D721Med (cell line): ENCODE measurements at regions not wholly inside any gene's neighbourhood (a gene's known extent, or its start where the extent isn't known, plus 50 kb on each side); places are given as distances from the start of the nearest gene placed in this dataset.

ENCODE experiments used
- DNase-seq: peaks from one replicate; pipeline ENCODE4 v3.0.0; 2011; ENCODE audit warnings: low spot score; ENCODE audit not compliant: insufficient read length
- FAIRE-seq: peaks from 2 replicates; lab custom pipeline; 2011; peaks lifted over from hg19 to GRCh38; lab: Jason Lieb, UNC
- CTCF ChIP-seq: IDR thresholded peaks from 2 replicates; pipeline ENCODE4 v1.5.1; 2012; ENCODE audit warnings: mild to moderate bottlenecking, control low read depth; ENCODE audit not compliant: insufficient read depth; ENCODE audit errors: missing control alignments

GRCh38 chr2:82656420-82656819 is 1802.7 kb downstream of the SUCLG1 start:
- TF ChIP-seq CTCF: no peak
- DNase-seq: no peak
- FAIRE-seq: no peak

- TF ChIP-seq CTCF: no peak
- FAIRE-seq: no peak
Observed at GRCh38 chr2:82652117-82652516, 1807.0 kb downstream of the SUCLG1 start.

GRCh38 chr2:82650038-82650437 is 1809.0 kb downstream of the SUCLG1 start:
- TF ChIP-seq CTCF: no peak
- DNase-seq: no peak
- FAIRE-seq: no peak

More at GRCh38 chr2:82652117-82652516, 1807.0 kb downstream of the SUCLG1 start:
- no peak for DNase-seq

- no peak for DNase-seq
- no peak for FAIRE-seq
- TF ChIP-seq CTCF: no peak
Observed at GRCh38 chr2:82641598-82642180, 1817.4 kb downstream of the SUCLG1 start.

GRCh38 chr2:82636402-82637020 is 1822.6 kb downstream of the SUCLG1 start:
- DNase-seq (no peak), FAIRE-seq (no peak)
- no peak for TF ChIP-seq CTCF

- TF ChIP-seq CTCF: no peak
- DNase-seq (no peak), FAIRE-seq (no peak)
Observed at GRCh38 chr2:82599021-82599420, 1860.1 kb downstream of the SUCLG1 start.

- no peak for DNase-seq
- no peak for FAIRE-seq
- no peak for TF ChIP-seq CTCF
Observed at GRCh38 chr2:82596581-82596980, 1862.5 kb downstream of the SUCLG1 start.
